NCI-H2107 (cell line): ENCODE measurements at regions not wholly inside any gene's neighbourhood (a gene's known extent, or its start where the extent isn't known, plus 50 kb on each side); places are given as distances from the start of the nearest gene placed in this dataset.
"Not testable (repeated sequence)": the region's sequence is repeated elsewhere in the genome, so short reads cannot be mapped to it uniquely, and the experiment has no call there.

ENCODE experiments used
- DNase-seq: peaks from one replicate; lab custom pipeline; 2025; lab: John Stamatoyannopoulos, UW

GRCh38 chr6:170043881-170044790 is 246.7 kb downstream of the DLL1 start:
- DNase-seq: no peak

GRCh38 chr6:170043150-170043819 is 247.6 kb downstream of the DLL1 start:
- DNase-seq: no peak

- no peak for DNase-seq
Observed at GRCh38 chr6:170042596-170043118, 248.2 kb downstream of the DLL1 start.

GRCh38 chr6:170042123-170042522 is 248.8 kb downstream of the DLL1 start:
- no peak for DNase-seq

- no peak for DNase-seq
Observed at GRCh38 chr6:170041526-170041925, 249.4 kb downstream of the DLL1 start.

GRCh38 chr6:170040906-170041305 is 250.0 kb downstream of the DLL1 start:
- DNase-seq: no peak

GRCh38 chr6:170040115-170040500 is 250.8 kb downstream of the DLL1 start:
- no peak for DNase-seq

GRCh38 chr6:170039156-170040114 is 251.4 kb downstream of the DLL1 start:
- no peak for DNase-seq

- no peak for DNase-seq
Observed at GRCh38 chr6:170038708-170039107, 252.2 kb downstream of the DLL1 start.

GRCh38 chr6:170038251-170038650 is 252.6 kb downstream of the DLL1 start:
- no peak for DNase-seq

- no peak for DNase-seq
Observed at GRCh38 chr6:170037541-170038250, 253.2 kb downstream of the DLL1 start.

- DNase-seq: no peak
Observed at GRCh38 chr6:170036916-170037315, 254.0 kb downstream of the DLL1 start.

- not testable (repeated sequence) for DNase-seq
Observed at GRCh38 chr6:170036367-170036766, 254.5 kb downstream of the DLL1 start.

GRCh38 chr6:170035901-170036304 is 255.0 kb downstream of the DLL1 start:
- DNase-seq: no peak

GRCh38 chr6:170035044-170035443 is 255.8 kb downstream of the DLL1 start:
- no peak for DNase-seq

GRCh38 chr6:170034294-170034693 is 256.6 kb downstream of the DLL1 start:
- no peak for DNase-seq

- DNase-seq: no peak
Observed at GRCh38 chr6:170033666-170034065, 257.2 kb downstream of the DLL1 start.

- DNase-seq: no peak
Observed at GRCh38 chr6:170032706-170033309, 258.1 kb downstream of the DLL1 start.

- DNase-seq: no peak
Observed at GRCh38 chr6:170032197-170032596, 258.7 kb downstream of the DLL1 start.

GRCh38 chr6:170031684-170032121 is 259.2 kb downstream of the DLL1 start:
- no peak for DNase-seq
